ENCODE measurements at regions not wholly inside any gene's neighbourhood (a gene's known extent, or its start where the extent isn't known, plus 50 kb on each side); places are given as distances from the start of the nearest gene placed in this dataset.

- no peaks in the 10 kb centered on the region for H3K4me1 ChIP-seq (ENCODE audit: insufficient read depth)
- WGBS (ENCODE audit: low lambda C conversion rate, missing lambda C conversion rate) = 88% methylated on average over 1 of the region's 1 CpG
- no peak overlapping the region for H3K4me3 ChIP-seq
- TF ChIP-seq EZH2 (IDR thresholded peaks at IDR 0.05; ENCODE audit: borderline replicate concordance) = no peak
- no peak for TF ChIP-seq EZH2phosphoT487 (IDR thresholded peaks at IDR 0.05; ENCODE audit: low read depth, severe bottlenecking, unreplicated experiment)
- TF ChIP-seq CTCF (IDR thresholded peaks at IDR 0.05; ENCODE audit: poor library complexity) = no peak
- no peak overlapping the region for H3K4me2 ChIP-seq
- H3K79me2 ChIP-seq = no peaks in the 10 kb centered on the region
- DNase-seq (ENCODE audit: low spot score) = no peak
- no peak overlapping the region for H3K27ac ChIP-seq
- H3K36me3 ChIP-seq (replicated peaks; ENCODE audit: insufficient read depth, low read depth) = no peaks in the 10 kb centered on the region
- H3K9me3 ChIP-seq (ENCODE audit: low read depth) = no peaks in the 10 kb centered on the region
- no peaks in the 10 kb centered on the region for H3K27me3 ChIP-seq
- H2AFZ ChIP-seq = no peak overlapping the region
- no peaks in the 10 kb centered on the region for H3K9me2 ChIP-seq (replicated peaks; ENCODE audit: insufficient read depth)
- no peaks in the 10 kb centered on the region for H4K20me1 ChIP-seq (ENCODE audit: insufficient read depth, poor library complexity, severe bottlenecking)
Measured at GRCh38 chr5:89690331-89690730, 719.2 kb downstream of the CETN3 start.

GRCh38 chr5:89686081-89686765 lies 723.3 kb downstream of the CETN3 start:
- Histone ChIP-seq H3K27me3 (no peaks in the 10 kb centered on the region), H3K36me3 (replicated peaks; ENCODE audit: insufficient read depth, low read depth) (no peaks in the 10 kb centered on the region), H3K4me2 (peak overlapping the region; percentile 12), H3K27ac (no peak overlapping the region), H3K9me2 (replicated peaks; ENCODE audit: insufficient read depth) (no peaks in the 10 kb centered on the region), H3K4me1 (ENCODE audit: insufficient read depth) (no peaks in the 10 kb centered on the region), H2AFZ (no peak overlapping the region), H3K9me3 (ENCODE audit: low read depth) (no peaks in the 10 kb centered on the region), H3K4me3 (no peak overlapping the region), H3K79me2 (no peaks in the 10 kb centered on the region), H4K20me1 (ENCODE audit: insufficient read depth, poor library complexity, severe bottlenecking) (no peaks in the 10 kb centered on the region)
- TF ChIP-seq EZH2 (IDR thresholded peaks at IDR 0.05; ENCODE audit: borderline replicate concordance) (no peak), CTCF (IDR thresholded peaks at IDR 0.05; ENCODE audit: poor library complexity) (no peak), EZH2phosphoT487 (IDR thresholded peaks at IDR 0.05; ENCODE audit: low read depth, severe bottlenecking, unreplicated experiment) (no peak)
- 49% methylated on average over 4 of the region's 4 CpGs for WGBS (ENCODE audit: low lambda C conversion rate, missing lambda C conversion rate)
- DNase-seq (ENCODE audit: low spot score) = peak; percentile 26

GRCh38 chr5:89676634-89677033 lies 732.9 kb downstream of the CETN3 start:
- no peaks in the 10 kb centered on the region for H4K20me1 ChIP-seq (ENCODE audit: insufficient read depth, poor library complexity, severe bottlenecking)
- no peaks in the 10 kb centered on the region for H3K9me2 ChIP-seq (replicated peaks; ENCODE audit: insufficient read depth)
- H3K27ac ChIP-seq = no peak overlapping the region
- DNase-seq (ENCODE audit: low spot score) = no peak
- H3K79me2 ChIP-seq = no peaks in the 10 kb centered on the region
- no peaks in the 10 kb centered on the region for H3K4me1 ChIP-seq (ENCODE audit: insufficient read depth)
- H3K9me3 ChIP-seq (ENCODE audit: low read depth) = no peaks in the 10 kb centered on the region
- no peaks in the 10 kb centered on the region for H3K36me3 ChIP-seq (replicated peaks; ENCODE audit: insufficient read depth, low read depth)
- H3K4me3 ChIP-seq = no peak overlapping the region
- no peak overlapping the region for H3K4me2 ChIP-seq
- H3K27me3 ChIP-seq = no peaks in the 10 kb centered on the region
- no peak overlapping the region for H2AFZ ChIP-seq
- WGBS (ENCODE audit: low lambda C conversion rate, missing lambda C conversion rate) = 92% methylated on average over 2 of the region's 2 CpGs
- no peak for TF ChIP-seq EZH2 (IDR thresholded peaks at IDR 0.05; ENCODE audit: borderline replicate concordance)
- TF ChIP-seq CTCF (IDR thresholded peaks at IDR 0.05; ENCODE audit: poor library complexity) = no peak
- no peak for TF ChIP-seq EZH2phosphoT487 (IDR thresholded peaks at IDR 0.05; ENCODE audit: low read depth, severe bottlenecking, unreplicated experiment)
